Fibroblast of the aortic adventitia (primary cell): ENCODE measurements at regions not wholly inside any gene's neighbourhood (a gene's known extent, or its start where the extent isn't known, plus 50 kb on each side); places are given as distances from the start of the nearest gene placed in this dataset.
"Not testable (repeated sequence)": the region's sequence is repeated elsewhere in the genome, so short reads cannot be mapped to it uniquely, and the experiment has no call there.

ENCODE experiments used
- DNase-seq: peaks from one replicate; pipeline ENCODE4 v3.0.0-alpha.2; 2010; ENCODE audit warnings: low read depth
- H3K4me3 ChIP-seq: 2 replicates; pipeline ENCODE4 v1.5.1; 2011; ENCODE audit warnings: low read depth, mild to moderate bottlenecking, control low read depth, low read length, moderate library complexity
- CTCF ChIP-seq: IDR thresholded peaks from 2 replicates; pipeline ENCODE4 v1.5.1; 2011; ENCODE audit warnings: mild to moderate bottlenecking, low read length, control low read depth, inconsistent platforms; ENCODE audit not compliant: insufficient read depth

GRCh38 chr9:34884747-34885189, 73.3 kb upstream of the PHF24 start:
- no peak for DNase-seq
- H3K4me3 ChIP-seq, result no peak overlapping the region
- TF ChIP-seq CTCF, result no peak

GRCh38 chr9:34876096-34876495, 82.0 kb upstream of the PHF24 start:
- TF ChIP-seq CTCF, result no peak
- no peak for DNase-seq

DNA sequence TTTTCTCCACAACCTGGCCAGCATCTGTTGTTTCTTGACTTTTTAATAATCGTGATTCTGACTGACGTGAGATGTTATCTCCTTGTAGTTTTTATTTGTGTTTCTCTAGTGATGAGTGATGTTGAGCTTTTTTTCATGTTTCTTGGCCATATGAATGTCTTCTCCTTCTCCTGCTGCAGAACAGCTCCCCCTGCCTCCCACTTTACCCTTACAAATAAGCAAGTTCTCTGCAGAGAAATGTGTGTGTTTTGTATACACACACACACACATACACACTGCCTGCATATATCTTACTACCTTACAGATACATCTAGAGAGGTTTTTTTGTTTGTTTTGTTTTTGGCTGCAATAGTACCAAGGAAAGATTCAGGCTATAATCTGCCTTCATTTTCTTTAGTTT, 88.7 kb upstream of the PHF24 start:
- DNase-seq, result peak; percentile 40
- TF ChIP-seq CTCF, result peak; percentile 40
- no peak overlapping the region for H3K4me3 ChIP-seq

More at GRCh38 chr9:34876096-34876495, 82.0 kb upstream of the PHF24 start:
- no peak overlapping the region for H3K4me3 ChIP-seq

DNA sequence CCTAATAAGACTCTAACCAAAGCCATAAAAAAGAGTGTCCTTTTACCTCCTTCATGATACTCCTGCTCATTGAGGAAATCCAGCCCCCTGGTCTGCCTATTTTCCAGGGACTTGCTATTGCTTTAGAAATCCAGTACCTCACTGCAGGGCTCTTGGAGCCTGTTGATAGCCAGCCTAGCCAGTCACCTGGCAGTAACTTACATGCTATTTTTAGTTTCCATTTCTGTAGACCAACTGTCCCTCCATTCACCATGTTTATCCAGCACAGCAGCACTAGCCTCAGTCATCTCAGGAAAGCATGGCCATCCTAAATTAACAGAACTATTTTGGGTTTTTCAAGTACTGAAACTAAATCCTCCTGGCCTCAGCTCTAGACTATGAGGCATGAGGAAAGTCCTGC, 91.5 kb upstream of the PHF24 start:
- no peak for TF ChIP-seq CTCF
- no peak overlapping the region for H3K4me3 ChIP-seq
- no peak for DNase-seq

GRCh38 chr9:34863426-34863825, 94.7 kb upstream of the PHF24 start:
- DNase-seq, result no peak
- no peak overlapping the region for H3K4me3 ChIP-seq
- no peak for TF ChIP-seq CTCF

DNA sequence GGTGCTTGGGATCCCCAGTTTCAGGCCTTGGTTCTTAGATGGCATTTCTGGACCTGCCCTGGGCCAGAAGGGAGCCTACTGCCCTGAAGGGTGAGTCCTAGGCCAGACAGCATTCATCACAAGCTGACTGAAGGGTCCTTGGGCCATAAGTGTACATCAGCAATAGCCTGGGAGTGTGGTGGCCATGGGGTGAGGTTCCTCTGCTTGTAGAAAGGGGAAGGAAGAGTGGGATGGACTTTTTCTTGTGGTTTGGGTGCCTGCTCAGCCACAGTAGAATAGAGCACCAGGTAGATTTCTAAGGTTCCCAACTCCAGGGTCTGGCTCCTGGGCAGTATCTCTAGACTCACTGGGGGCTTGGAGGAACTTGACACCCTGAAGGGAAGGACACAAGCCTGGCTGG, 95.2 kb upstream of the PHF24 start:
- no peak overlapping the region for H3K4me3 ChIP-seq
- DNase-seq, result no peak
- no peak for TF ChIP-seq CTCF

GRCh38 chr9:34862043-34862442, 96.0 kb upstream of the PHF24 start:
- no peak for DNase-seq
- TF ChIP-seq CTCF, result no peak

GRCh38 chr9:34855016-34855415, 103.1 kb upstream of the PHF24 start:
- not testable (repeated sequence) for H3K4me3 ChIP-seq, DNase-seq

More at GRCh38 chr9:34862043-34862442, 96.0 kb upstream of the PHF24 start:
- no peak overlapping the region for H3K4me3 ChIP-seq
